Ureter (tissue), 1 donor: ENCODE measurements at regions not wholly inside any gene's neighbourhood (a gene's known extent, or its start where the extent isn't known, plus 50 kb on each side); places are given as distances from the start of the nearest gene placed in this dataset.
"Not testable (repeated sequence)": the region's sequence is repeated elsewhere in the genome, so short reads cannot be mapped to it uniquely, and the experiment has no call there.

ENCODE experiments used
- DNase-seq: peaks from one replicate; pipeline ENCODE4 v3.0.0-alpha.2; 2020; ENCODE audit warnings: low spot score
- donor health status: DM: yes; HTN: yes; CAD: no.

DNA sequence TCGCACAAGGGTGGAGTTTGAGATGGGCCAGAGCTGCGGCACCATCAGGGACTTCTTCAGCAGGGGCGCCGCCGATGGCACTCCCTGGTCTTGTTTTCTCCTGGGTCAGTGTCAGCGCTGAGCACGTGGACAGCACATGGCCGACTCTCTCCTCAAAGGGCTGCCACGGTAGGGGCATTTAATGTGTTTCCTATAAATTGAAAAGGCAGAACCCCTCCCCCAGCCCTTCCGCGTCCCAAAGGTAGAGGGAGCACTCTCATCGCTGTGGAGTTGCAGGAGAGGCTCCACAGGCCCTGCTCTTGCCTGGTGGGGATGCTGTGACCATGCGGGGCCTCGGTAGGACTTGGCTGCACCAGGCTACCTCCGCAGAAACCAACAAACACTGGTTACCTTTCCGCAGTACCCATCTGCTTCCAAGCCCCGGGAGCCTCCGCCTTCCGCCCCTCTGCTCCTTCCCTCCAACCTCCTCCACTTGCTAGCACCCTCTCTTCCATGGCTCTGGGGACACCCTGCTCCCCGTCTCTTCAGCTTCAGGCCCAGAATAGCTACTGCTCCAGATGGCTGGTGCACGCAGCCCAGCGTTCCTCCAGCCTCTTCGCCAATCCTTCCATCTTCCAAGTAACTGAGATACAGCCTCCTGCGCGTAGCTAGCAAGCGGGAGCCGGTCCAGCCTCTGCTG lies 166.3 kb upstream of the ADCY1 start:
- DNase-seq: no peak

DNA sequence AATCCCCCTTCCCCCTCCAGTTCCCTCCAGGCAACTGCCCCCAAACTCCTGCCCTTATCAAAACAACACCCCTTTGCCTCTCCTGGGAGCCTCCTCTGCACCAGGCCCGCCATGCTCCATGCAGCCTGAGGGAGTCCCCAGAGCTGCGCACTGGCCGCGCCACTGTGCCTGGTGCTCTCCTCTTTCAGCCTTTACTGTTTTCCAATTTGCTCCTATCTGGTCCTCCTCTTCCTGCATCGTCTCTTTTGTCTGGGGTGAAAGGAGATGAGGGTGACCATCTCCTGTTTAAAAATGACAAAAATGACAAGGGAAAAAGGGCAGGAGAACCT lies 165.8 kb upstream of the ADCY1 start:
- DNase-seq: no peak

DNA sequence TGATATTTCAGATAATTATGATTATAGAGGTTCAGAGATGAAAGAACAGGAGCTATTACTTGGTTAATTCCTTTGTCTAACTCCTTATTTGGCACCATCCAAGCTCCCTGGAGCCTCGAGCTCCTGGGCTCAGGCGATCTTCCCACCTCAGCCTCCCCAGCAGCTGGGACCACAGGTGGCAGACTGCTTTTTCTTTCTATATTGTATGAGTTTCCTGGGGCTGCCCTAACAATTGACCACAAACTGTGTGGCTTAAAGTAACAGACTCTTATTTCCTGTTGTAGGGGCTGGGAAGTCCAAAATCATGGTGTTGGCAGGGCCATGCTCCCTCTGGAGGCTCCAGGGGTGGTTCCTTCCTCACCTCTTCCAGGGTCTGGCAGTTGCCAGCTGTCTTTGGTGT lies 163.3 kb upstream of the ADCY1 start:
- DNase-seq: no peak

DNA sequence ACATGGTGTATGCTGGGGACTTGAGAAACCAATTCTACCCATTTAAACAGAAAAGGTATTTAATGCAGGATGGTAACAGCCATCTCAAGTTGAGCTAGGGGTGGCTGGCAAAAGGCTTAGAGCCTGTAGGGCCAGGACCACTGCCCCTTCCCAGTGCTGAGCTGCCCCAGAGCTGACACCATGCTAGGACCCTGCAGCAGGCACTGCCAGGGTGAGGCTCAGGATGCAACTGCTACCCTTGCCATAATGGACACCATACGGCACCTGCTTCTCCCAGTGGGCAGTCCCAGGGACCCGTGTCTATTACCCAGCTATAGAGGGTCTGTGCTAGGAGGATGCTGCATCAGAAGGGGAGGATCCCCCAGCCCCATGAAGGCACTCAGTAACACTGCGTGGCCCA lies 160.7 kb upstream of the ADCY1 start:
- DNase-seq: no peak

DNA sequence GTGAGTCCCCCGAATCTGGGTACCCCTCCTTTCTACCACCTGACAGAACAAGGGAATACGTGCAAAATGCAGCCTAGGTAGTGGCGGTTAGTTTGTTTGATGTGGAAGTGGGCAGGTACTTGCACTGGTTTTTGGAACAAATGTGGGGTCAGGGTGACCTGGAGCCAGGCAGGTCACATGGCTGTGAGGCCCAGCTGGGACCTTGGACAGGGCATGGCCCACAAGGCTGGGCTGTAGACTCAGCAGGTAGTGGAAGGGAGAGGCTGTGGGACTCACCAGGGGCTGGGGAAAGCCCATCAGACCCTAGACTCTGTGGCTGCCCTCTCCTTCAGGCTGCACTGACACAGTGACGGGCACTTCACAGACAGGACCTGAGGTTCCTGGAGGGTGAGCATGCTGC lies 159.9 kb upstream of the ADCY1 start:
- no peak for DNase-seq

DNA sequence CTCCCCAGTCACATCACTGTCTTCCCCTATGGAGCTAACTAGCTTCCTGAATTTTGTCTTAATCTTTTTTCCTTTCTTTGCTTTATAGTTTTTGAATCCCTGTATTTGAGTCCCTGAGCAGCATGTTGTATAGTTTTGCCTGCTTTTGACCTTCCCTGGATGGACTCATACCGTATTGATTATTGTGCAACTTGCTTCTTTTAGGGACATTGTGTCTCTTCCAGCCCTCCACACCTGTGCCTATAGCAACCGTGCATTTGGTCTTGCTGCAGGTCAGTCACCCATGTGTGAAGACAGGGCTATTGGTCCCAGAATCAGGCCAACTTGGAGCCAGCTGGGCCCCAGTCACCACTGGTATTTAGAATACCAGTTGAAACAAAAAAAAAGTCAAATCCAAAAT lies 158.9 kb upstream of the ADCY1 start:
- no peak for DNase-seq

DNA sequence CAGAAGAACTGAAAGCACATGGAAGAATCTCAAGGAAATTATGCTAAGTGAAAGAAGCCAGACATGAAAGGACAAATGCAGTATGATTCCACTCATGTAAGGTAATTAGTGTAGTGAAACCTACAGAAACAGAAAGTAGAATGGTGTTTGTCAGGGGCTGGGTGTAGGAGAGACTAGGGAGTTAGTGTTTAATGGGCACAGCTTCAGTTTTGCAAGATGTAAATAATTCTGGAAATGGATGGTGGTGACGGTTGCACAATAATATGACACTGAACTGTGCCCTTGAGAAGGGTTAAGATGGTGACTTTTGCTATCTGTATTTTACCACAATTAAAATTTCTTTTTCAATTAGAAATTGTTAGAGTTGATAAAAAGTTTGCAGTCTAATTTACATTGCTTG lies 157.3 kb upstream of the ADCY1 start:
- no peak for DNase-seq

DNA sequence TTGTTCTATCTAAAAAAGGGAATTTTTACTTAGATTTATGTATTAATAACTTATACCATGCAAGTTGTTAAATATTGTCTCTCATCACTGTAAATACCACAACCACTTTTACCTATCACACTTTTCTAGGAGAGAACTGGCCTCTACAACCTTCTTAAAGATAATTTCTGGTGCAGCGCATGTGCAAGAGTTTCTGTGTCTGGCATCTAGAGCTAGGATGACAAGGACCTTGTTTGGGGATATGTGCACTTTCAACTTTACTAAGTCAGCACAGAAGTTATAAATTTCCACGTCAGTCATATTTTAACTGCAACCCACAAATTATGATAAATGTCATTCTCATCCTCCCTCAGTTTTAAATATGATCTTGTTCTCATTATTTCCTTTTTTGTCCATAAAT lies 156.9 kb upstream of the ADCY1 start:
- DNase-seq: no peak

DNA sequence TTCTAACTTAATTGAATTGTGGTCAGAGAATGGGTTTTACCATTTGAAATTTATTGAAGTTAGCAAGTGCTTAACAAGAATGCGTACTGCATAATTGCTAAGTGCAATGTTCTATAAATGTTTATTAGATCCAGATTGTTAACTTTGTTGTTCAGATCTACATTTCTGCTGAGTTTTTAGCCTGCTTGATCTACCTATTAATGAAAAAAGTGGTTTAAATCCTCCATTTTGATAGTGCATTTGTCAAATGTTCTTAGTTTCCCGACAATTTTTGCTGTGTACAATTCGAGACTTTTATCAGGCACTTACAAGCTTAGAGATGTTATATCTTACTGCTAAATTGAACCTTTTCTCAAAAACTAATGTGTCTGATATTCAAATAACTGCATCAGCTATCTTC lies 156.4 kb upstream of the ADCY1 start:
- DNase-seq: no peak

DNA sequence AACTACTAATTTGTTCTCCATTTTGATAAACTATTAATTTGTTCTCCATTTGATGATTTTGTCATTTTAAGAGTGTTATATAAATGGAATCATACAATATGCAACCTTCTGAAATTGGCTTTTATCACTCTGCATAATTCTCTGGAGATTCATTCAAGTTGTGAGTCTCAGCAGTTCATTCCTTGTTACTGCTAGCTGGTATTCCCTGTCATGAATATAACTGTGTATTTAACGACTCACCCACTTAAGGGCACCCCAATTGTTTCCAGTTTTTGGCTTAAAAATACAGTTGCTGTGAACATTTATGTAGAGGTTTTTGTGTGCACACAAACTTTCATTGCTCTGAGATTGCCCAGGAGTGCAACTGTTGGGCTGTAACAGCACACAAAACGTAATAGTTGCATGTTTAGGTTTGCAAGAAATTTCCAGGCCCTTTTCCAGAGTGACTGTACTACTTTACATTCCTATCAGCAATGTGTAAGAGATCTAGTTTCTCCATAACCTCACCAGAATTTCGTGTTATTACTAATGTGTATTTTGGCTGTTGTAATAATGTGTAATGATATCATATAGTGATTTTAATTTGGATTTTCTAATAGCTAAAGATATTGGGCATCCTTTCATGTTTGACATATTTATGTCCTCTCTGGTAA lies 153.2 kb upstream of the ADCY1 start:
- DNase-seq: no peak

DNA sequence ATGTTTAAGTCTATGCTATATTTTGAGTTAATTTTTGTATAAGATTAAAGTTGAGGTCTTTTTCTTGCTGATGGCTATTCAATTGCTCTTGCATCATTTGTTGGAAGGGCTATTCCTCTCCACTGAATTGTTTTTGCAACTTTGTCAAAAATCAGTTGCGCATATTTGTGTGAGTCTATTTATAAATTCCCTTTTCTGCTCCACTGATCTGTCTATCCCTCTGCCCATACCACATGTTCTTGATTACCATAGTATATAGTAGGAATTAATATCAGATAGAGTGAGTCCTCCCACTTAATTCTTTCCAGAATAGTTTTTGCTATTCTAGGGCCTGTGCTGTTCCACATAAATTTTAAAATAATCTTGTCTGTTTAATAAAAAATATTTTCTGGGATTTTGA lies 152.4 kb upstream of the ADCY1 start:
- no peak for DNase-seq

DNA sequence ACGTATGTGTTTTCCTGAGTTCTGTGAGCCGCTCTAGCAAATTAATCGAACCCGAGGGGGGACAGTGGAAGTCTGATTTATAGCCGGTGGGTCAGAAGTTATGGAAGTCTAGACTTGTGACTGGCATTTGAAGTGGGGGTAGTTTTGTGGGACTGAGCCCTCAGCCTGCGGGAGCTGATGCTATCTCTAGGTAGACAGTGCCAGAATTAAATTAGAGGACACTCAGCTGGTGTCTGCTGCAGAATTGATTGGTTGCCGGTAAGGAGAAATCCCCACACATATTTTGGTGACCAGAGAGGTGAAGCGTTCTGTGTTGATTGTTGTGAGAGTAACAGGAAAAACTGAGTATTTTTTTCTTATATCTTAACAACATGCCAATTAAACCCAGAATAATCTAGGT lies 143.8 kb upstream of the ADCY1 start:
- no peak for DNase-seq

DNA sequence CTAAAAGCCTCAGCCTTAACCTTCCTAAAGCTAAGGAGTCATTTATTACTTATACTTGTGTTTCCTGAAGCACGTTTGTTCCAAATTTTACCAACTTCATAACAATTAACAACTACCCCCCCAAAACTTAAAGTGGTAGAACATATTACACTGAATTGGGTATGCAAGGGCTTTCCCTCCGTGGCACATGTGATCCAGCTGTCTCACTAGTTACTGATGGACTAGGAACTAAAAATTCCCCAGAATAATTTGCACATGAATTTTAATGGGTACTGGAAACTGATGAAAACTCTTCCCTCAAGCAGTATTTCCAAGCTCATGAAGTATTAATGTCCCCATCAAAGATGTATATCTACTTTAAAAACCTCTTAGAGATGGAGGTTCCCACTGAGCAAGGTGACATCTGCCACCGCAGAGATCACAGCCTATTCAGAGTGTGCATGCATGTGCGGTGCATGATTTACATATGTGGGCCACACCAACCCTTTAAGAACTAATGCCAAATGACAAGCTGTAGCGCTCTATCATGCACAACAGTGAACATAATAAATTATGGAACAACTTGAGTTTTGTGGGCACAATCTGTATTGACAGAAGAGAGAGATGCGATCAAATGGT lies 139.9 kb upstream of the ADCY1 start:
- DNase-seq: no peak

DNA sequence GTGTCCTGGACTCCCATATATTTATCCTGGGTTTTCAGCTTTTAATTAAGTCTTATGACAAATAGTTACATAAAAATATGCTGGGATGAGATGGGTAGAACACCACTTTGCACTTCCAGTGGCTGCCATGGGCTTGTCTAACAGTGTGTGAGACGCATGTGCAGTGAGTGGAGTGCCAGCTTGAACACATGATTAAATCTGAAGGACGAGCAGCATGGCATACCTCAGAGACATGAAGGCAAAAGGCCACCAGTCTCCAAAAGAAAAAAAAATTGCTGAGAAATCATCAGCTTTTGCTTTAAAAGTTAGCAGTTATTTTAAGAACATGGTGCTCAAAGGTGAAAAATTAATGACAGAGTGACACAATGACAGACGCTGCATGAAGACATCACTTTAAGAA lies 139.0 kb upstream of the ADCY1 start:
- DNase-seq: no peak

DNA sequence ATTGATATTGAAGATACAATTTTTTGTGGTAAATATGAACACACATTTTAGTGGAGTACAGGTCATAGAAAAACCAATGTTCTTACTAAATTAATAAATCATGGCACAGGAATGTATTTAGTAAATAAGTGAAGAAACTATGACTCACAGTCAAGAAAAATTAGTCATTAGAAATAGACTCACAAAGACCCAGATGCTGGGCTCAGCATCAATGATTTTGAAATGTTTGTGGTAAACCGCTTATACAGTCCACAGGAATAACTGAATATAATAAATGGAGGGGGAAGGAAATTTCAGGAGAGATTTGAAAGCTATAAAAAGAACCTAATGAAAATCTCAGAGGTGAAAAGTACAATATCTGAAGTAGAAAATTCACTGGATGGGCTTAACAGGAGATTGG lies 138.3 kb upstream of the ADCY1 start:
- no peak for DNase-seq

DNA sequence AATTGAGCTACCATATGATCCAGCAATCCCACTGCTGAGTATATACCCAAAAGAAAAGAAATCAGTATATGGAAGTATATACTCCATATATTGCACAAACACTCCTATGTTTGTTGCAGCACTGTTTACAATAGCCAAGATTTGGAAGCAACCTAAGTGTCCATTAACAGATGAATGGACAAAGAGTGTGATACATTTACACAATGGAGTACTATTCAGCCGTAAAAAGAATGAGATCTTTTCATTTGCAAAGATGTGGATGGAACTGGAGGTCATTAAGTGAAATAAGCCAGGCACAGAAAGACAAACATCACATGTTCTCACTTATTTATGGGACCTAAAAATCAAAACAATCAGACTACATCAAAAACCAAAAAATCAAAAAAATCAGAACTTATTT lies 133.4 kb upstream of the ADCY1 start:
- not testable (repeated sequence) for DNase-seq

DNA sequence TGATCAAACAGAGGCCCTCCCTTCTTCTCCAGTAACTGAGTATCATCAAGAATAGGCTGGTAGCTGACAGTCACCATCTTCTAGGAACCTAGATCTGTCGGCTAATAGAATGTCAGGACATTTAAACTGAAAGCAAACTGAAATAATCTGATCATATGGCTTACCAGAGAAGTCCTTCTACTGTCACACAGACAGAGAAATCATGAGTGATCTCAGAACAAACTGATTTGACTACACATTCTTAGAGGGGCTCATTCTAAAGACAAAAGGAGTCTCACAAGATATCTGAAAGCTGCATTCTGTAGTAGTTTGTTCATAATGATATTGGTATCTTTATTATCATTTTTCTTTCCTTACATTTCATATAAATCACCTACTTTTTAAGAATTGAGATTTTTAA lies 130.9 kb upstream of the ADCY1 start:
- no peak for DNase-seq

DNA sequence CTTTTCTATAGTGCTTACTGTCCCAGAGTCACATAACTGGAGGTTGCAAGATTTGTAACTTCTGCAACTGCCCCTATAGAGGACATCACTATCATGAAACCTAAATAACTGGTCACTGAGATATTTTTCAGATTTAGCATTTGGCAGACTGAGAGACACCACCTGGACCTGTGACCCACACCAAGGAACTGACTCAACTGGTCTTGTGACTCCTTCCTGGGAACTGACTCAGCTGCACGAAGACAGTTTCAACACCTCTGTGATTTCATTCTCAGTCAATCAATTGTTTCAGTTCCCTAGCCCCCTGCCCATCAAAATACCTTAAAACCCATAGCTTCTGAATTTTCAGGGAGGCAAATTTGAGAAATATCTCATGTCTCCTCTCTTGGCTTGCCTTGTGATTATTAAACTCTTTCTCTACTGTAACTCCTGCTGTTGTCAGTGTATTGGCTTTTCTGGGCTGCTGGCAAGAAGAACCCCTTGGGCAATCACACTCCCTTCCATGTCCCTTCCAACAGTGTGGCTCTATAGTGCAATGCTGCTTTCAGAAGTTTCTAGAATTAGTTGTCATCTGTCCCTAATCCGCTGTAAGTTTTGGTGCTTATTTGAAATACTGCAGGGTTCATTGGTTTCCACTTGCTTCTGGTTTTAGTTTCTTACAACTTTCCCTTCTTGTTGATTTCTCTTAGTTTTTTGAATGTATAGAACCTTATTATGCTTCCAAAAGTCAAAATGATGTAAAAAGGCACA lies 127.8 kb upstream of the ADCY1 start:
- DNase-seq: no peak

DNA sequence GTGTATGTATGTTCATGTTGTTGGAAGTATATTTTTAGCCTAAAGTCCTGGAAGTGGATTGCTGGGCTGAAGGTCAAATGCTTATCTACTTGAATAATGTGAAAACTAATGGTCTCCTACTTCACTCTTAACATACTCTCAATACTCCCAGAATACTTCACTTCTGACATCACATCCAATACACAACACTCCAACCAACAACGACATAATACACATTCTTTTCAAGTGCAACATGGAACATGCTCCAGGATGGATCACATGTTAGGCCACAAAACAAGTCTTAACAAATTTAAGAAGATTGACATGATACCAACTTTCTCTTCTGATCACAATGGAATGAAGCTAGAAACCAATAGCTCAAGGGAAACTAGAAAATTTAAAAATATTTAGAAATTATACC lies 126.9 kb upstream of the ADCY1 start:
- no peak for DNase-seq

DNA sequence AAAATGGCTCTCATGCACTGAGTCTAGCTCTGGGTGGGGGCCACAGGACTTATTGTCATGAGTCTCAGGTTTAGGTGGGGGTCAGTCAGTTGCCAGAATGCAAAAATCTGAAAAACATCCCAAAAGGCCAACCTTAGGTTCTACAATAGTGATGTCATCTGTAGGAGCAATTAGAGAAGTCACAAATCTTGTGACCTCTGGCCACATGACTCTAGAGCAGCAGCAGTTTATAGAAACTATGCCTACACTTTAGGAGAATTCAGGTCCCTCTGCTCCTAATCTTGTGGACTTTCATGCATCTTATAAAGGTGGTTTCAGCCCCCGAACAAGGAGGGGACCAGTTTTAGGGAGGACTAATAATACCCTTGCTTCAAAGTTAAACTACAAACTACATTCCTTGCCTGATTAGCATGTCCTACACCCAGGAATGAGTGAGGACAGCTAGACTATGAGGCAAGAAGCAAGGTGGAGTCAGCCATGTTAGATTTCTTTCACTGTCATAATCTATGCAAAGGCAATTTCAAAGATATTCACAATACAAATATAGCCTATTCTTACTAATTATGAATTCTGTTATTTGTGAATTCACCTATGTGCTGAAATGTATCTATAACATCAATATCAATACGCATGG lies 123.5 kb upstream of the ADCY1 start:
- no peak for DNase-seq

DNA sequence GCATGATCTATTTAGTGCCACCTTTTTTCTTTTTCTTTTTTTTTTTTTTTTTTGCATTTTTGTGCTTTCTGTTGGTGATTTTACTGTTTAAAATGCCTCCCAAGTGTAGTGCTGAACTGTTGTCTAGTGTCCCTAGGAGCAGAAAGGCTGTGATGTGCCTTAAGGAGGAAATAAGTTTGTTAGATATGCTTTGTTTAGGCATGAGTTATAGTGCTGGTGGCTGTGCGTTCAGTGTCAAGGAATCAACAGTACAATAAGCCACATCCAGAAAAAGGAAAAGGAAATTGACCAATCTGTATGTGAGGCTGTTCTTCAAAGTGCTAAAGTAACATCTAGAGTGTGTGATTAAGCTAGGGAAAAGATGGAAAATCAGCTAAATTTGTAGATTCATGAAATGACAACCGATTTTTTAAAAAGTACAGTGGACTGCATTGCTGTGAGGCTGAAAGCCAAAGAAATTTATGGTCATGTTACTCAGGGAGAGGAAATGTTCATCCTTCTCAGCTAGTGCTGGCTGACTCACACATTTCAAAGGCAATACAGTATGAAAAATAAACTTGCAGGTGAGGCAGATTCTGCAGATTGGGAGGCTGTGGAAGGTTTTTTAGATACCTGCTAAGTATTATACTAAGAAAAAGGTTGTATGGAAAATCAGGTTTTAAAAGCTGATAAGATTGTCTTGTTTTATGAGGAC lies 122.7 kb upstream of the ADCY1 start:
- no peak for DNase-seq

DNA sequence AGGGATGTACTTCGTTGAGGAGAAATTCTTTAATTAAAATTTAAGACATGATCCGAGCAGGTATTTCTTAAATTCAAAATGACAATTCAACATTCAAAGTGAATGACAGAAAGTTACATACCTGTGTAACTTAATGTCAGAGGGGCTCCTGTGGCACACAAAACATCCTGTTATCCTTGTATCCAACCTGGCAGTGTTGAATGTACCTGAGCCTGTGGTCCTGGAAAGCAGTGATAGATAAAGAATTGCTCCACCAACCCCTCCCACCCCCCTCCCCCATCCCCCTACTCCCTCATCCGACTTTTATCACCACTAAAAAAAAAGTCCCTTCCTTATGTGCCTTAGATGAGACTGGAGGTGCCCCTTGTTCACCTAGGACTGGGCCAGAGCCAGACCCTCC lies 119.4 kb upstream of the ADCY1 start:
- DNase-seq: no peak
